ENCODE measurements at regions not wholly inside any gene's neighbourhood (a gene's known extent, or its start where the extent isn't known, plus 50 kb on each side); places are given as distances from the start of the nearest gene placed in this dataset.

GRCh38 chr3:43950775-43951174, 260.0 kb downstream of the ABHD5 start:
- H3K4me3 Mint-ChIP-seq: no peak overlapping the region
- H3K27ac Mint-ChIP-seq: no peak overlapping the region
- ATAC-seq (peak; percentile 61), DNase-seq (peak; percentile 34)
- H3K4me1 Mint-ChIP-seq (ENCODE audit: low read depth): peaks cover 22% of the 10 kb centered on the region
- POLR2A ChIA-PET: no interaction called here
- H3K9me3 Mint-ChIP-seq (ENCODE audit: insufficient read depth): no peaks in the 10 kb centered on the region
- peaks cover 21% of the 10 kb centered on the region for H3K27me3 Mint-ChIP-seq (ENCODE audit: low read depth)
- CTCF ChIA-PET: no interaction called here
- H3K36me3 Mint-ChIP-seq (ENCODE audit: low read depth): no peaks in the 10 kb centered on the region

GRCh38 chr3:43951813-43952212, 261.1 kb downstream of the ABHD5 start:
- POLR2A ChIA-PET: no interaction called here
- Mint-ChIP-seq H3K9me3 (ENCODE audit: insufficient read depth) (no peaks in the 10 kb centered on the region), H3K4me1 (ENCODE audit: low read depth) (peaks cover 22% of the 10 kb centered on the region), H3K27ac (no peak overlapping the region), H3K36me3 (ENCODE audit: low read depth) (no peaks in the 10 kb centered on the region), H3K4me3 (no peak overlapping the region), H3K27me3 (ENCODE audit: low read depth) (peaks cover 24% of the 10 kb centered on the region)
- no peak for ATAC-seq
- DNase-seq: no peak
- CTCF ChIA-PET: no interaction called here

- Mint-ChIP-seq H3K4me3 (no peak overlapping the region), H3K27ac (no peak overlapping the region), H3K9me3 (ENCODE audit: insufficient read depth) (no peaks in the 10 kb centered on the region), H3K27me3 (ENCODE audit: low read depth) (peaks cover 23% of the 10 kb centered on the region), H3K36me3 (ENCODE audit: low read depth) (no peaks in the 10 kb centered on the region), H3K4me1 (ENCODE audit: low read depth) (peaks cover 14% of the 10 kb centered on the region)
- ATAC-seq (no peak), DNase-seq (no peak)
- ChIA-PET POLR2A (no interaction called here), CTCF (no interaction called here)
Measured at GRCh38 chr3:43953380-43953779, 262.6 kb downstream of the ABHD5 start.

GRCh38 chr3:43953814-43954692, 263.3 kb downstream of the ABHD5 start:
- Mint-ChIP-seq H3K9me3 (ENCODE audit: insufficient read depth) (no peaks in the 10 kb centered on the region), H3K4me1 (ENCODE audit: low read depth) (peaks cover 13% of the 10 kb centered on the region), H3K27ac (no peak overlapping the region), H3K4me3 (no peak overlapping the region), H3K27me3 (ENCODE audit: low read depth) (peaks cover 27% of the 10 kb centered on the region), H3K36me3 (ENCODE audit: low read depth) (no peaks in the 10 kb centered on the region)
- ATAC-seq: no peak
- ChIA-PET POLR2A (no interaction called here), CTCF (no interaction called here)
- DNase-seq: no peak

GRCh38 chr3:43956945-43957344, 266.2 kb downstream of the ABHD5 start:
- H3K36me3 Mint-ChIP-seq (ENCODE audit: low read depth): no peaks in the 10 kb centered on the region
- ATAC-seq (no peak), DNase-seq (no peak)
- ChIA-PET CTCF (interaction anchor here (0.8 kb wide), 1 partner anchor 101 kb away, joined by 3 read pairs; no protein-coding TSS in a partner anchor), POLR2A (no interaction called here)
- H3K4me1 Mint-ChIP-seq (ENCODE audit: low read depth): no peaks in the 10 kb centered on the region
- H3K27me3 Mint-ChIP-seq (ENCODE audit: low read depth): peaks cover 31% of the 10 kb centered on the region
- no peak overlapping the region for H3K4me3 Mint-ChIP-seq
- no peak overlapping the region for H3K27ac Mint-ChIP-seq
- no peaks in the 10 kb centered on the region for H3K9me3 Mint-ChIP-seq (ENCODE audit: insufficient read depth)

- Mint-ChIP-seq H3K36me3 (ENCODE audit: low read depth) (no peaks in the 10 kb centered on the region), H3K9me3 (ENCODE audit: insufficient read depth) (no peaks in the 10 kb centered on the region), H3K27me3 (ENCODE audit: low read depth) (peaks cover 33% of the 10 kb centered on the region), H3K4me3 (no peak overlapping the region), H3K27ac (no peak overlapping the region), H3K4me1 (ENCODE audit: low read depth) (no peaks in the 10 kb centered on the region)
- ChIA-PET CTCF (no interaction called here), POLR2A (no interaction called here)
- DNase-seq (no peak), ATAC-seq (no peak)
Measured at GRCh38 chr3:43957553-43957952, 266.8 kb downstream of the ABHD5 start.

- H3K36me3 Mint-ChIP-seq (ENCODE audit: low read depth): no peaks in the 10 kb centered on the region
- no peaks in the 10 kb centered on the region for H3K4me1 Mint-ChIP-seq (ENCODE audit: low read depth)
- ATAC-seq (no peak), DNase-seq (no peak)
- peaks cover 34% of the 10 kb centered on the region for H3K27me3 Mint-ChIP-seq (ENCODE audit: low read depth)
- CTCF ChIA-PET: no interaction called here
- POLR2A ChIA-PET: no interaction called here
- H3K27ac Mint-ChIP-seq: no peak overlapping the region
- no peak overlapping the region for H3K4me3 Mint-ChIP-seq
- no peaks in the 10 kb centered on the region for H3K9me3 Mint-ChIP-seq (ENCODE audit: insufficient read depth)
Measured at GRCh38 chr3:43958005-43958770, 267.4 kb downstream of the ABHD5 start.

- CTCF ChIA-PET: interaction anchor here (1.3 kb wide), 1 partner anchor 103 kb away, joined by 4 read pairs; no protein-coding TSS in a partner anchor
- H3K27me3 Mint-ChIP-seq (ENCODE audit: low read depth): peaks cover 34% of the 10 kb centered on the region
Measured at GRCh38 chr3:43958973-43959372, 268.2 kb downstream of the ABHD5 start.

GRCh38 chr3:43959498-43960447, 269.0 kb downstream of the ABHD5 start:
- Mint-ChIP-seq H3K4me3 (no peak overlapping the region), H3K4me1 (ENCODE audit: low read depth) (peaks cover 5% of the 10 kb centered on the region), H3K36me3 (ENCODE audit: low read depth) (no peaks in the 10 kb centered on the region), H3K9me3 (ENCODE audit: insufficient read depth) (no peaks in the 10 kb centered on the region), H3K27me3 (ENCODE audit: low read depth) (peaks cover 34% of the 10 kb centered on the region), H3K27ac (no peak overlapping the region)
- ChIA-PET CTCF (interaction anchor here (1.3 kb wide), 1 partner anchor 104 kb away, joined by 4 read pairs; no protein-coding TSS in a partner anchor), POLR2A (no interaction called here)
- DNase-seq: no peak
- no peak for ATAC-seq

More at GRCh38 chr3:43958973-43959372, 268.2 kb downstream of the ABHD5 start:
- no peak overlapping the region for H3K27ac Mint-ChIP-seq
- no peak overlapping the region for H3K4me3 Mint-ChIP-seq
- POLR2A ChIA-PET: no interaction called here
- no peaks in the 10 kb centered on the region for H3K9me3 Mint-ChIP-seq (ENCODE audit: insufficient read depth)
- ATAC-seq (no peak), DNase-seq (no peak)
- H3K4me1 Mint-ChIP-seq (ENCODE audit: low read depth): no peaks in the 10 kb centered on the region
- H3K36me3 Mint-ChIP-seq (ENCODE audit: low read depth): no peaks in the 10 kb centered on the region

GRCh38 chr3:43960448-43960840, 269.7 kb downstream of the ABHD5 start:
- ChIA-PET CTCF (no interaction called here), POLR2A (no interaction called here)
- peaks cover 31% of the 10 kb centered on the region for H3K27me3 Mint-ChIP-seq (ENCODE audit: low read depth)
- no peak overlapping the region for H3K27ac Mint-ChIP-seq
- H3K36me3 Mint-ChIP-seq (ENCODE audit: low read depth): no peaks in the 10 kb centered on the region
- ATAC-seq (no peak), DNase-seq (no peak)
- H3K9me3 Mint-ChIP-seq (ENCODE audit: insufficient read depth): no peaks in the 10 kb centered on the region
- H3K4me1 Mint-ChIP-seq (ENCODE audit: low read depth): peaks cover 11% of the 10 kb centered on the region
- no peak overlapping the region for H3K4me3 Mint-ChIP-seq

- peaks cover 23% of the 10 kb centered on the region for H3K27me3 Mint-ChIP-seq (ENCODE audit: low read depth)
- ChIA-PET CTCF (no interaction called here), POLR2A (no interaction called here)
- no peaks in the 10 kb centered on the region for H3K9me3 Mint-ChIP-seq (ENCODE audit: insufficient read depth)
- no peak overlapping the region for H3K4me3 Mint-ChIP-seq
- no peak overlapping the region for H3K27ac Mint-ChIP-seq
- H3K36me3 Mint-ChIP-seq (ENCODE audit: low read depth): no peaks in the 10 kb centered on the region
- no peak for DNase-seq
- peaks cover 22% of the 10 kb centered on the region for H3K4me1 Mint-ChIP-seq (ENCODE audit: low read depth)
- ATAC-seq: no peak
Measured at GRCh38 chr3:43962043-43962442, 271.3 kb downstream of the ABHD5 start.
